Hepatocyte (in vitro differentiated cells): ENCODE measurements at regions not wholly inside any gene's neighbourhood (a gene's known extent, or its start where the extent isn't known, plus 50 kb on each side); places are given as distances from the start of the nearest gene placed in this dataset.

Experiments
- DNase-seq: peaks from one replicate; pipeline ENCODE4 v3.0.0-alpha.2; 2016; ENCODE audit warnings: low spot score
- H2AFZ ChIP-seq: fragments of 200-600 bp; sonication (generic); 2 replicates; pipeline ENCODE4 v1.6.0; 2016; ENCODE audit warnings: antibody characterized with exemption, mild to moderate bottlenecking
- H3K27ac ChIP-seq: fragments of 200-600 bp; sonication (generic); 2 replicates; pipeline ENCODE4 v1.5.1; 2016; ENCODE audit warnings: mild to moderate bottlenecking
- H3K27me3 ChIP-seq: fragments of 200-600 bp; sonication (generic); 2 replicates; pipeline ENCODE4 v1.6.1; 2016
- H3K36me3 ChIP-seq: fragments of 200-600 bp; sonication (generic); replicated peaks from 2 replicates; pipeline ENCODE4 v1.5.1; 2016; ENCODE audit warnings: low read depth; ENCODE audit not compliant: insufficient read depth
- H3K4me1 ChIP-seq: fragments of 200-600 bp; sonication (generic); 2 replicates; pipeline ENCODE4 v1.5.1; 2016; ENCODE audit warnings: mild to moderate bottlenecking, moderate library complexity; ENCODE audit not compliant: insufficient read depth
- H3K4me2 ChIP-seq: fragments of 200-600 bp; sonication (generic); 2 replicates; pipeline ENCODE4 v1.6.0; 2016
- H3K4me3 ChIP-seq: fragments of 200-600 bp; sonication (generic); 2 replicates; pipeline ENCODE4 v1.5.1; 2016; ENCODE audit warnings: mild to moderate bottlenecking
- H3K79me2 ChIP-seq: fragments of 200-600 bp; sonication (generic); 2 replicates; pipeline ENCODE4 v1.6.0; 2017; ENCODE audit warnings: mild to moderate bottlenecking
- H3K9me2 ChIP-seq: fragments of 200-600 bp; sonication (generic); replicated peaks from 2 replicates; pipeline ENCODE4 v1.6.0; 2017; ENCODE audit warnings: mild to moderate bottlenecking; ENCODE audit not compliant: insufficient read depth
- H3K9me3 ChIP-seq: fragments of 200-600 bp; sonication (generic); 2 replicates; pipeline ENCODE4 v1.5.1; 2016; ENCODE audit warnings: low read depth, mild to moderate bottlenecking
- H4K20me1 ChIP-seq: fragments of 200-600 bp; sonication (generic); 2 replicates; pipeline ENCODE4 v1.6.0; 2016; ENCODE audit warnings: mild to moderate bottlenecking; ENCODE audit not compliant: insufficient read depth, poor library complexity, severe bottlenecking
- EZH2 ChIP-seq: fragments of 200-600 bp; sonication (generic); IDR thresholded peaks from 2 replicates; pipeline ENCODE4 v1.6.1; 2016; ENCODE audit warnings: antibody characterized with exemption, mild to moderate bottlenecking, borderline replicate concordance
- EZH2phosphoT487 ChIP-seq: fragments of 200-600 bp; sonication (generic); IDR thresholded peaks from one replicate; pipeline ENCODE4 v1.6.1; 2018; ENCODE audit warnings: antibody characterized with exemption, mild to moderate bottlenecking, low read depth, moderate library complexity; ENCODE audit not compliant: unreplicated experiment, severe bottlenecking
- WGBS: methylation state at CpG from one replicate; pipeline ENCODE4 v1.1.6; 2016; ENCODE audit warnings: low lambda C conversion rate; ENCODE audit errors: missing lambda C conversion rate; 5-methylcytosine and 5-hydroxymethylcytosine counted together
- TF ChIP-seq, protein P1 (sequence below): fragments of 200-600 bp; sonication (generic); IDR thresholded peaks from 2 replicates; pipeline ENCODE4 v1.5.1; 2016; ENCODE audit warnings: antibody characterized with exemption, mild to moderate bottlenecking; ENCODE audit not compliant: poor library complexity

DNA sequence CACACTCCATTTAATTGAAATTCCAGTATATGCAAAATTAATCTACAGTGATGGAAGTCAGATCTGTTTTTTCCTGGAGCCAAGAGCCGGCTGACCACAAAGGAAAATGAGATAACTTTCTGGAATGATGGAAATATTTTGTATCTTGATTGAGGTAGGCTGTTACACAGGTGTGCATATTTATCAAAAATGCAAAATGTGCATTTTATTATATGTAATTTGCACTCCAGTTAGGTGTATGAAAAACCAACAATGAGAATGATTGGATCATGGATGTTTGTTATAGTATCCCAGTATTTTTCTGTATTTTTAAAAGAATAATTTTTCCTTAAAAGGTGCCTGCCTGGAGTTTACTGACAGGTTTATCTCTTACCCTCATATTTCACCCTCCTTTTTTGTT, 242.0 kb upstream of the JAG1 start:
- DNase-seq = no peak
- no peak for TF ChIP-seq EZH2
- TF ChIP-seq EZH2phosphoT487 = no peak
- TF ChIP-seq, protein P1, sequence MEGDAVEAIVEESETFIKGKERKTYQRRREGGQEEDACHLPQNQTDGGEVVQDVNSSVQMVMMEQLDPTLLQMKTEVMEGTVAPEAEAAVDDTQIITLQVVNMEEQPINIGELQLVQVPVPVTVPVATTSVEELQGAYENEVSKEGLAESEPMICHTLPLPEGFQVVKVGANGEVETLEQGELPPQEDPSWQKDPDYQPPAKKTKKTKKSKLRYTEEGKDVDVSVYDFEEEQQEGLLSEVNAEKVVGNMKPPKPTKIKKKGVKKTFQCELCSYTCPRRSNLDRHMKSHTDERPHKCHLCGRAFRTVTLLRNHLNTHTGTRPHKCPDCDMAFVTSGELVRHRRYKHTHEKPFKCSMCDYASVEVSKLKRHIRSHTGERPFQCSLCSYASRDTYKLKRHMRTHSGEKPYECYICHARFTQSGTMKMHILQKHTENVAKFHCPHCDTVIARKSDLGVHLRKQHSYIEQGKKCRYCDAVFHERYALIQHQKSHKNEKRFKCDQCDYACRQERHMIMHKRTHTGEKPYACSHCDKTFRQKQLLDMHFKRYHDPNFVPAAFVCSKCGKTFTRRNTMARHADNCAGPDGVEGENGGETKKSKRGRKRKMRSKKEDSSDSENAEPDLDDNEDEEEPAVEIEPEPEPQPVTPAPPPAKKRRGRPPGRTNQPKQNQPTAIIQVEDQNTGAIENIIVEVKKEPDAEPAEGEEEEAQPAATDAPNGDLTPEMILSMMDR = no peak
- no peak overlapping the region for H2AFZ ChIP-seq
- WGBS = 88% methylated on average over 1 of the region's 1 CpG
- H3K79me2 ChIP-seq = no peaks in the 10 kb centered on the region
- no peaks in the 10 kb centered on the region for H3K9me3 ChIP-seq
- no peaks in the 10 kb centered on the region for H3K27me3 ChIP-seq
- no peak overlapping the region for H3K27ac ChIP-seq
- H3K4me1 ChIP-seq = no peaks in the 10 kb centered on the region
- no peak overlapping the region for H3K4me3 ChIP-seq
- H4K20me1 ChIP-seq = no peaks in the 10 kb centered on the region
- H3K9me2 ChIP-seq = no peaks in the 10 kb centered on the region
- no peaks in the 10 kb centered on the region for H3K36me3 ChIP-seq
- no peak overlapping the region for H3K4me2 ChIP-seq

DNA sequence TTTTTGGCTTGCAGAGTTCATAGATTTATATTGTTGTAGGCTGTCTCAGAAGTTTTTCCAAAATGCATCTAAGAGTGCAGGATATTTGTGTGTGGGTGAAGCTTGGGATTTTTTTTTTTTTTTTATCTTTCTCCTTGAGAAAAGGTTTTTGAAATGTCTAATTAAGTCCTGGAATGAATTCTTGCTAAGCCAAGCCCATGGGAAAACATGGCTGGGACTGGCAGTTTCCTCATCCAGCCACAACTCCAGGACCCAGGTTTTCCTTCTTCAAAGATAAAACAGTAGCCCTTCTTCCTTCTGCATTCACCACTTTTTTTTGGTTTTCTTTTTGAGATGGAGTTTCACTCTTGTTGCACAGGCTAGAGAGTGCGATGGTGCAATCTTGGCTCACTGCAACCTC, 242.5 kb upstream of the JAG1 start:
- no peak for DNase-seq
- Histone ChIP-seq H3K27ac (no peak overlapping the region), H3K36me3 (no peaks in the 10 kb centered on the region), H3K4me1 (no peaks in the 10 kb centered on the region), H3K4me3 (no peak overlapping the region), H3K79me2 (no peaks in the 10 kb centered on the region), H4K20me1 (no peaks in the 10 kb centered on the region), H3K27me3 (no peaks in the 10 kb centered on the region), H3K9me3 (no peaks in the 10 kb centered on the region), H3K9me2 (no peaks in the 10 kb centered on the region), H3K4me2 (no peak overlapping the region), H2AFZ (no peak overlapping the region)
- TF ChIP-seq, protein P1 = no peak
- TF ChIP-seq EZH2phosphoT487 (no peak), EZH2 (no peak)
- WGBS = 100% methylated on average over 1 of the region's 1 CpG

DNA sequence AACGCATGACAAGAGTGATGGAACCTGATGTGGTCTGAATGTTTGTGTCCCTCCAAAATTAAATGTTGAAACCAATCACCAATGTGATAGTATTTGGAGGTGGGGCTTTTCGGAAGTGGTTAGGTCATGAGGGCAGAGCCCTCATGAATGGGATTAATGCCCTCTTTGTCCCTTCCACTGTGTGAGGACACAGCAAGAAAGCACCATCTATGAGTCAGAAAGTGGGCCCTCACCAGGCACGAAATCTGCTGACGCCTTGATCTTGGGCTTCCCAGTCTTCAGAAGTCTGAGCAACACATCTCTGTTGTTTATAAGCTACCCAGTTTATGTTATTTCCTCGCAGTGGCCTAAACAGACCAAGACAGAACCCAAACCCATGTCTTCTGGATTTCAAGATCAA, 244.0 kb upstream of the JAG1 start:
- Histone ChIP-seq H3K4me3 (no peak overlapping the region), H3K27ac (no peak overlapping the region), H2AFZ (no peak overlapping the region), H3K4me2 (no peak overlapping the region), H3K36me3 (no peaks in the 10 kb centered on the region), H3K79me2 (no peaks in the 10 kb centered on the region), H3K9me2 (no peaks in the 10 kb centered on the region), H3K27me3 (no peaks in the 10 kb centered on the region), H3K9me3 (no peaks in the 10 kb centered on the region), H3K4me1 (peaks cover 7% of the 10 kb centered on the region), H4K20me1 (no peaks in the 10 kb centered on the region)
- DNase-seq = no peak
- 95% methylated on average over 5 of the region's 5 CpGs for whole genome bisulfite sequencing
- no peak for TF ChIP-seq EZH2phosphoT487
- no peak for TF ChIP-seq EZH2
- TF ChIP-seq, protein P1 = no peak
